ENCODE measurements at regions not wholly inside any gene's neighbourhood (a gene's known extent, or its start where the extent isn't known, plus 50 kb on each side); places are given as distances from the start of the nearest gene placed in this dataset.

DNA sequence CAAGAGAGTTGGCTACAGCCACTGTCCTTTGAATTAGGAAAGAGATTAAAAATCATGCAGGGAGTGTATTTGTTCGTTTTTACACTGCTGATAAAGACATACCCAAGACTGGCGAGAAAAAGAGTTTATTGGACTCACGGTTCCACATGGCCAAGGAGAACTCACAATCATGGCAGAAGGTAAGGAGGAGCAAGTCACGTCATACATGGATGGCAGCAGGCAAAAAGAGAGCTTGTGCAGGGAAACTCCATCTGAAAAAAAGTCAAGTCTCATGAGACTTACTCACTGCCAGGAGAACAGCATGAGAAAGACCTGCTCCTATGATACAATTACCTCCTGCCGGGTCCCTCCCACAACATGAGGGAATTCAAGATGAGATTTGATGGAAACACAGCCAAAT, 1595.2 kb downstream of the KCNT2 start:
- TF ChIP-seq POLR2A (IDR thresholded peaks at IDR 0.05; ENCODE audit: borderline replicate concordance, extremely low read depth, insufficient read depth, insufficient read length) (no peak), CTCF (IDR thresholded peaks at IDR 0.05 in 2 of 3, conservative IDR thresholded peaks at IDR 0.05 in 1 of 3; ENCODE audit: borderline replicate concordance in 1 of 3, insufficient read depth in 1 of 3, low read depth in 2 of 3, low read length in 2 of 3) (no peak), YY1 (IDR thresholded peaks at IDR 0.05; ENCODE audit: extremely low read depth, insufficient replicate concordance, low read depth, low read length) (no peak), MAX (IDR thresholded peaks at IDR 0.05) (no peak), FOSL1 (IDR thresholded peaks at IDR 0.05; ENCODE audit: low read depth) (no peak)

Data from HCT116 (cell line).